ENCODE measurements at regions not wholly inside any gene's neighbourhood (a gene's known extent, or its start where the extent isn't known, plus 50 kb on each side); places are given as distances from the start of the nearest gene placed in this dataset.
"Not testable (repeated sequence)": the region's sequence is repeated elsewhere in the genome, so short reads cannot be mapped to it uniquely, and the experiment has no call there.

GRCh38 chr16:15307184-15307583, 70.9 kb downstream of the NPIPA5 start:
- H3K36me3 Mint-ChIP-seq (ENCODE audit: low read depth); H3K4me3 Mint-ChIP-seq; intact Hi-C loops (cut with DNase I, micrococcal nuclease); H3K9me3 Mint-ChIP-seq (ENCODE audit: low read depth); H3K27ac Mint-ChIP-seq; POLR2A ChIA-PET; CTCF ChIA-PET; DNase-seq; ATAC-seq; H3K4me1 Mint-ChIP-seq; H3K27me3 Mint-ChIP-seq: not testable (repeated sequence)

GRCh38 chr16:15305889-15306288, 72.2 kb downstream of the NPIPA5 start:
- intact Hi-C loops (cut with DNase I, micrococcal nuclease); H3K9me3 Mint-ChIP-seq (ENCODE audit: low read depth); CTCF ChIA-PET; ATAC-seq; H3K27me3 Mint-ChIP-seq; H3K27ac Mint-ChIP-seq; H3K4me3 Mint-ChIP-seq; DNase-seq; H3K4me1 Mint-ChIP-seq; H3K36me3 Mint-ChIP-seq (ENCODE audit: low read depth); POLR2A ChIA-PET: not testable (repeated sequence)

DNA sequence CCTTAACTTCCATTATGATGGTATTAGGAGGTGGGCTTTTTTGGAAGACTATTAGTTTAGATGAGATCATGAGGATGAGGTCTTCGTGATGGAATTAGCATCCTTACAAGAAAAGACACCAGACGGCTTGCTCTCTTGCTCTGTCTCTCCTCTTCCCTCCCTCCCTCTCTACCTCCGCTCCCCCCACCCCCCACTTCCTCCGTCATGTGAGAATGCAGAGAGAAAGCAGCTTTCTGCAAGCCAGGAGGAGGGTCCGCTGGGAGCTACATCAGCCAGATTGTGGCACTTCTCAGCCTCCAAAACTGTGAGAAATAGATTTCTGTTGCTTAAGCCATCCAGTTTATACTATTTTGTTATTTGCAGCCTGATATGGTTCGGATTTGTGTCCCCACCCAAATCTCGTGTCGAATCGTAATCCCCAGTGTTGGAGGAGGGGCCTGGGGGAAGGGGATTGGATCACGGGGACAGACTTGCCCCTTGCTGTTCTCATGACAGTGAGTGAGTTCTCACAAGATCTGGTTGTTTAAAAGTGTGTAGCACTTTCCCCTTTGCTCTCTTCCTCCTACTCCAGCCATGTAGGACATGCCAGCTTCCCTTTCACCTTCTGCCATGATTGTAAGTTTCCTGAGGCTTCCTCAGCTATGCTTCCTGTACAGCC, 74.3 kb downstream of the NPIPA5 start:
- H3K27me3 Mint-ChIP-seq; H3K4me1 Mint-ChIP-seq; intact Hi-C loops (cut with DNase I, micrococcal nuclease); ATAC-seq; POLR2A ChIA-PET; DNase-seq; H3K9me3 Mint-ChIP-seq (ENCODE audit: low read depth); H3K27ac Mint-ChIP-seq; CTCF ChIA-PET; H3K4me3 Mint-ChIP-seq; H3K36me3 Mint-ChIP-seq (ENCODE audit: low read depth): not testable (repeated sequence)

DNA sequence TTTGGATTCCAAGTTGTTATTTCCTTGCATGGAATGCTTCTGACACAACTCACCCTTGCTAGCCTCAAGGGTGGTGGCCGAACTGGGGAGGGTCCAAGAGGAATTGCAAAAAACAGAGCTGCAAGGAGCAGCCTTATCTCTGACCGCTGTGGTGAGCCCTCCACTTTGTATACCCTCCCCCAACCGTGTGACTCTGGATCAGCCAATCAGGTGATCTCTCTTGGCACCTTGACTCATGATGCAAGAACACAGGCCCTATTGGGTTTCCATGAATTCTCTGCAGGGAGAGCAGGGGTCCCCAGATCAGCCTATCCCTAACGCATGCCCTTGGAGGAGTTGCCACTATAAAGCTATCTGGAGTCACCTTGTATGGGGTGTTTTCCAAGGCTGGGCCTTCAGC, 81.0 kb downstream of the NPIPA5 start:
- CTCF ChIA-PET; H3K9me3 Mint-ChIP-seq (ENCODE audit: low read depth); H3K27ac Mint-ChIP-seq; H3K27me3 Mint-ChIP-seq; H3K4me1 Mint-ChIP-seq; intact Hi-C loops (cut with DNase I, micrococcal nuclease); POLR2A ChIA-PET; H3K4me3 Mint-ChIP-seq; ATAC-seq; DNase-seq; H3K36me3 Mint-ChIP-seq (ENCODE audit: low read depth): not testable (repeated sequence)

DNA sequence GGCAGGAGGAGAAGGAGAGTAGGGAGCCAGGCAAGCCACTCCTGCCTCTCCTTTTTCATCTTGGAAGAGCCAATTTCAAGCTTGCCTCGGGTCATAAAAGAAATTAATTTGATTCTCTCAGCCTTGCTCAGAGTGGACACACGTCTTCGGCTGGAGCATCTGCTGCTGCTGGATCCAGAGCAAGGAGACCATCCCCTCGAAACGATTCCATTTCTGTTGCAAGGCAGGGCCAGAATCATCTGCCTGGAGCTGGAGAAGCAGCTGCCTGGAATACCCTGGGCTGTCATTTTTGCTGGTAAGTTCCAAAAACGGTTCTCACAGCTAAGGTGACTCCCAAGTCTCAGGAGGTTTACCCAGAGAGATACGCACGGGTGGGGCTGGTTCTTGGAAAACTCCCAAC, 103.3 kb downstream of the NPIPA5 start:
- H3K27ac Mint-ChIP-seq; H3K27me3 Mint-ChIP-seq; H3K4me1 Mint-ChIP-seq; H3K36me3 Mint-ChIP-seq (ENCODE audit: low read depth); H3K9me3 Mint-ChIP-seq (ENCODE audit: low read depth); POLR2A ChIA-PET; DNase-seq; H3K4me3 Mint-ChIP-seq; intact Hi-C loops (cut with DNase I, micrococcal nuclease); ATAC-seq: not testable (repeated sequence)
- CTCF ChIA-PET, result interaction anchor here (0.6 kb wide), 1 partner anchor 547 kb away, joined by 3 read pairs; no protein-coding TSS in a partner anchor

- H3K27me3 Mint-ChIP-seq; CTCF ChIA-PET; DNase-seq; H3K36me3 Mint-ChIP-seq (ENCODE audit: low read depth); H3K9me3 Mint-ChIP-seq (ENCODE audit: low read depth); H3K4me3 Mint-ChIP-seq; POLR2A ChIA-PET; intact Hi-C loops (cut with DNase I, micrococcal nuclease); ATAC-seq; H3K27ac Mint-ChIP-seq; H3K4me1 Mint-ChIP-seq: not testable (repeated sequence)
Observed at GRCh38 chr16:15273964-15274363, 104.1 kb downstream of the NPIPA5 start.

GRCh38 chr16:15266941-15267340, 111.2 kb downstream of the NPIPA5 start:
- POLR2A ChIA-PET; intact Hi-C loops (cut with DNase I, micrococcal nuclease); H3K27ac Mint-ChIP-seq; H3K4me3 Mint-ChIP-seq; CTCF ChIA-PET; H3K4me1 Mint-ChIP-seq; H3K9me3 Mint-ChIP-seq (ENCODE audit: low read depth); H3K36me3 Mint-ChIP-seq (ENCODE audit: low read depth); DNase-seq; H3K27me3 Mint-ChIP-seq; ATAC-seq: not testable (repeated sequence)

- H3K27ac Mint-ChIP-seq; CTCF ChIA-PET; H3K4me3 Mint-ChIP-seq; ATAC-seq; POLR2A ChIA-PET; DNase-seq; H3K4me1 Mint-ChIP-seq; H3K36me3 Mint-ChIP-seq (ENCODE audit: low read depth); intact Hi-C loops (cut with DNase I, micrococcal nuclease); H3K9me3 Mint-ChIP-seq (ENCODE audit: low read depth); H3K27me3 Mint-ChIP-seq: not testable (repeated sequence)
Observed at GRCh38 chr16:15262212-15262611, 115.9 kb downstream of the NPIPA5 start.

DNA sequence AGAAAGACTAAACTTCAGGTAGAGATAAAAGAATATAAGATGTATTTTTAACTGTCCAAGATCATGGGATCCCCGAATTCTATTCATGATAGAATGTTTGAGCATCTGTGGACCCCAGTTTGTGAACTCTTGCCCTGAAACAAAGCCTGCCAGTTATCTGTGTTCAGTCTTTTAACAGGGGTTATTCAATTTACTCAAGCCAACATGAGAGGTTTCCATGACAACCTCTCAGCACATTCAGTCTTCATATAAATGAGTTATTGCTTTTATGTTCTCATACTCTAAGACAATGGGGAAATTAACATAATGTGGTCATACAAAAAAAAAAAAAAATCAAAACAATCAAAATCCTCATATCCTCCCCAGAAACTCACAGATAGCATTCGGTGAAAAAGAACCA, 130.1 kb downstream of the NPIPA5 start:
- H3K9me3 Mint-ChIP-seq (ENCODE audit: low read depth); H3K27me3 Mint-ChIP-seq; DNase-seq; intact Hi-C loops (cut with DNase I, micrococcal nuclease); POLR2A ChIA-PET; ATAC-seq; CTCF ChIA-PET; H3K4me1 Mint-ChIP-seq; H3K27ac Mint-ChIP-seq; H3K36me3 Mint-ChIP-seq (ENCODE audit: low read depth); H3K4me3 Mint-ChIP-seq: not testable (repeated sequence)

DNA sequence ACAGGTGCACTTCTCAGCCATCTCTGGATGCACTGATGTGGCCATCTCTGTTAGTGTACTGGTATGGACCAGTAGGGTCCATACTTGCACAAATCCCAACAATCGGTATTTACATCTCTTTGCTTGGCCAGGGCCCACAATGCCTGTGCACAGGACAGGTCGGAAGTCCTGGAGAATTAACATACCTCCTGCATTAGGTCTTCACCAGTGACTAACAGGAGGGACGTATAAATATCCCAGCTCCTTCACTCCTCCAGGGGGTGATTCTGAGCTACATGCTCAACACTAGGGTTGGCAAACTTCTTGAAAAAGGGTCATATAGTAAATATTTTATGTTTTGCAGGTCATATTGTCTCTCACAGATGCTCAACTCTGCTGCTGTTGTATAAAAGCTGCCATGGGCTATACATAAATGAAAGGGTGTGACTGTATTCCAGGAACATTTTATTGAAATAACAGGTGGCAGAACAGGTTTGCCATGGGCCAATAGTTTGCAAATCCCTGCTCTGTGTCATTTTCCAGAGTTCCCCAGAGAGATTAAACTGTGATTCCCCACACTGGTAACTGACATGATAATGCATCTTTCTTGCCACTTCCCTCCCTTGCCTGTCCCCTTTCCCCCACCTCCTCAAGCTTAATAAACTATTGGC, 141.3 kb downstream of the NPIPA5 start:
- H3K36me3 Mint-ChIP-seq (ENCODE audit: low read depth); H3K27me3 Mint-ChIP-seq; ATAC-seq; H3K4me3 Mint-ChIP-seq; DNase-seq; POLR2A ChIA-PET; CTCF ChIA-PET; H3K4me1 Mint-ChIP-seq; H3K9me3 Mint-ChIP-seq (ENCODE audit: low read depth); H3K27ac Mint-ChIP-seq; intact Hi-C loops (cut with DNase I, micrococcal nuclease): not testable (repeated sequence)

GRCh38 chr16:15235140-15235539, 141.1 kb upstream of the RRN3 start:
- H3K27ac Mint-ChIP-seq, ATAC-seq: not testable (repeated sequence)

DNA sequence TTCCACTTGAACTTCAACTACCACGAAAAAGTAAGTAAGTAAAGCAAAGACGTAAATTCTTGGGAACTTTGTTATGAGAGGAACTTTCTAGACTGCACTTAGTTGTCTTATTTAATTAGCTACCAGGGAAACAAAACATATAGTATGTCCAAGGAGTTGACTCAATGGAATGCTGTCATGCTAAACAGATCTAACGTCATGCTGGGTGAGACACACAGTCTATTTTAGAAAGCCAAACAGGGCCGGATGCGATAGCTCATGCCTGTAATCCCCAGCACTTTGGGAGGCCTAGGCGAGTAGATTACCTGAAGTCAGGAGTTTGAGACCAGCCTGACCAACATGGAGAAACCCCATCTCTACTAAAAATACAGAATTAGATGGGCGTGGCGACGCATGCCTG, 140.6 kb upstream of the RRN3 start:
- intact Hi-C loops (cut with DNase I, micrococcal nuclease); H3K27me3 Mint-ChIP-seq; H3K27ac Mint-ChIP-seq; H3K4me3 Mint-ChIP-seq; H3K36me3 Mint-ChIP-seq (ENCODE audit: low read depth); H3K9me3 Mint-ChIP-seq (ENCODE audit: low read depth); POLR2A ChIA-PET; H3K4me1 Mint-ChIP-seq; ATAC-seq; CTCF ChIA-PET; DNase-seq: not testable (repeated sequence)

More at GRCh38 chr16:15235140-15235539, 141.1 kb upstream of the RRN3 start:
- intact Hi-C loops (cut with DNase I, micrococcal nuclease); CTCF ChIA-PET; H3K27me3 Mint-ChIP-seq; H3K36me3 Mint-ChIP-seq (ENCODE audit: low read depth); H3K9me3 Mint-ChIP-seq (ENCODE audit: low read depth); POLR2A ChIA-PET; H3K4me3 Mint-ChIP-seq; DNase-seq; H3K4me1 Mint-ChIP-seq: not testable (repeated sequence)

Measured in activated CD4-positive, alpha-beta T cell treated with anti-CD3 and anti-CD28 coated beads for 36 hours (primary cell).